ENCODE measurements at regions not wholly inside any gene's neighbourhood (a gene's known extent, or its start where the extent isn't known, plus 50 kb on each side); places are given as distances from the start of the nearest gene placed in this dataset.
"Not testable (repeated sequence)": the region's sequence is repeated elsewhere in the genome, so short reads cannot be mapped to it uniquely, and the experiment has no call there.

- TF ChIP-seq POLR2AphosphoS5 (IDR thresholded peaks at IDR 0.05; ENCODE audit: borderline replicate concordance, low read depth, low read length); EZH2 (IDR thresholded peaks at IDR 0.05); FOXP2 (optimal IDR thresholded peaks at IDR 0.05; ENCODE audit: control extremely low read depth, extremely low read length, insufficient read depth): not testable (repeated sequence)
Observed at GRCh38 chr7:121497545-121497944, 101.4 kb upstream of the FAM3C start.

Data from SK-N-MC (cell line).